Stimulated activated CD4-positive, alpha-beta T cell treated with anti-CD3 and anti-CD28 coated beads, Interleukin-12 subunit alpha, Interleukin-12 subunit beta, amount 100 ng/mL, for 24 hours (primary cell): ENCODE measurements at regions not wholly inside any gene's neighbourhood (a gene's known extent, or its start where the extent isn't known, plus 50 kb on each side); places are given as distances from the start of the nearest gene placed in this dataset.
"Not testable (repeated sequence)": the region's sequence is repeated elsewhere in the genome, so short reads cannot be mapped to it uniquely, and the experiment has no call there.

ENCODE experiments used
- DNase-seq, 2 experiments: peaks; one replicate each; pipeline ENCODE4 v3.0.0-alpha.2; 2020; ENCODE audit warnings: low read depth in 2 of 2

- DNase-seq = no peak
Measured at GRCh38 chr10:14425034-14425433, 94.3 kb upstream of the FRMD4A start.

GRCh38 chr10:14423111-14423744 lies 92.5 kb upstream of the FRMD4A start:
- no peak for DNase-seq

- no peak for DNase-seq
Measured at GRCh38 chr10:14422431-14422830, 91.7 kb upstream of the FRMD4A start.

GRCh38 chr10:14421941-14422340 lies 91.2 kb upstream of the FRMD4A start:
- DNase-seq = no peak

GRCh38 chr10:14417336-14417735 lies 86.6 kb upstream of the FRMD4A start:
- DNase-seq = not testable (repeated sequence)

GRCh38 chr10:14416308-14416700 lies 85.6 kb upstream of the FRMD4A start:
- no peak for DNase-seq

GRCh38 chr10:14415676-14416307 lies 85.1 kb upstream of the FRMD4A start:
- DNase-seq = no peak

GRCh38 chr10:14414901-14415300 lies 84.2 kb upstream of the FRMD4A start:
- DNase-seq = no peak

- DNase-seq = no peak
Measured at GRCh38 chr10:14413523-14413922, 82.8 kb upstream of the FRMD4A start.

- no peak for DNase-seq
Measured at GRCh38 chr10:14412624-14413023, 81.9 kb upstream of the FRMD4A start.

- DNase-seq = no peak
Measured at GRCh38 chr10:14409856-14410458, 79.2 kb upstream of the FRMD4A start.

GRCh38 chr10:14409247-14409646 lies 78.5 kb upstream of the FRMD4A start:
- peak; percentile 29 to 38 for DNase-seq

GRCh38 chr10:14408139-14408538 lies 77.4 kb upstream of the FRMD4A start:
- DNase-seq = no peak

- DNase-seq = no peak
Measured at GRCh38 chr10:14407567-14407966, 76.8 kb upstream of the FRMD4A start.

GRCh38 chr10:14405076-14406065 lies 74.6 kb upstream of the FRMD4A start:
- no peak for DNase-seq

- no peak for DNase-seq
Measured at GRCh38 chr10:14403881-14404623, 73.3 kb upstream of the FRMD4A start.

GRCh38 chr10:14403359-14403758 lies 72.6 kb upstream of the FRMD4A start:
- DNase-seq = no peak

GRCh38 chr10:14399641-14400040 lies 68.9 kb upstream of the FRMD4A start:
- DNase-seq = no peak

GRCh38 chr10:14397066-14397465 lies 66.3 kb upstream of the FRMD4A start:
- no peak for DNase-seq

GRCh38 chr10:14396411-14397048 lies 65.8 kb upstream of the FRMD4A start:
- DNase-seq = no peak

GRCh38 chr10:14394179-14394578 lies 63.5 kb upstream of the FRMD4A start:
- no peak for DNase-seq
